MM.1S (cell line): ENCODE measurements at regions not wholly inside any gene's neighbourhood (a gene's known extent, or its start where the extent isn't known, plus 50 kb on each side); places are given as distances from the start of the nearest gene placed in this dataset.

Experiments used
- DNase-seq: peaks from one replicate; pipeline ENCODE4 v3.0.0-alpha.2; 2015
- H2AFZ ChIP-seq: fragments of 300-600 bp; sonication (generic); 2 replicates; pipeline ENCODE4 v1.6.0; 2016; ENCODE audit warnings: antibody characterized with exemption, low read length
- H3F3A ChIP-seq: fragments of 300-600 bp; sonication (generic); 2 replicates; pipeline ENCODE4 v1.6.1; 2016; ENCODE audit warnings: mild to moderate bottlenecking, antibody characterized with exemption, low read length, moderate library complexity, mixed read lengths; ENCODE audit not compliant: insufficient read depth
- H3K27ac ChIP-seq: fragments of 300-600 bp; sonication (generic); 2 replicates; pipeline ENCODE4 v1.5.1; 2016; ENCODE audit warnings: mild to moderate bottlenecking, low read length
- H3K27me3 ChIP-seq: fragments of 300-600 bp; sonication (generic); replicated peaks from 2 replicates; pipeline ENCODE4 v1.6.0; 2016; ENCODE audit warnings: low read length; ENCODE audit not compliant: insufficient read depth
- H3K36me3 ChIP-seq: fragments of 300-600 bp; sonication (generic); replicated peaks from 2 replicates; pipeline ENCODE4 v1.6.1; 2016; ENCODE audit warnings: mild to moderate bottlenecking, low read length, mixed read lengths; ENCODE audit not compliant: insufficient read depth
- H3K4me1 ChIP-seq: fragments of 300-600 bp; sonication (generic); 2 replicates; pipeline ENCODE4 v1.6.1; 2016; ENCODE audit warnings: low read length, mixed read lengths
- H3K4me2 ChIP-seq: fragments of 300-600 bp; sonication (generic); 2 replicates; pipeline ENCODE4 v1.6.0; 2016; ENCODE audit warnings: low read depth, low read length
- H3K4me3 ChIP-seq: fragments of 300-600 bp; sonication (generic); 2 replicates; pipeline ENCODE4 v1.5.1; 2016; ENCODE audit warnings: low read length, mixed read lengths
- H3K79me2 ChIP-seq: fragments of 300-600 bp; sonication (generic); 2 replicates; pipeline ENCODE4 v1.6.1; 2016; ENCODE audit warnings: mixed run types, low read length, mixed read lengths
- H3K9ac ChIP-seq: fragments of 300-600 bp; sonication (generic); 2 replicates; pipeline ENCODE4 v1.6.1; 2016; ENCODE audit warnings: low read length, mixed read lengths
- H3K9me2 ChIP-seq: fragments of 300-600 bp; sonication (generic); replicated peaks from 2 replicates; pipeline ENCODE4 v1.6.1; 2016; ENCODE audit warnings: mild to moderate bottlenecking, low read length, mixed read lengths; ENCODE audit not compliant: insufficient read depth
- H3K9me3 ChIP-seq: fragments of 300-600 bp; sonication (generic); replicated peaks from 2 replicates; pipeline ENCODE4 v1.6.1; 2016; ENCODE audit warnings: mild to moderate bottlenecking, low read length, mixed read lengths; ENCODE audit not compliant: insufficient read depth
- H4K20me1 ChIP-seq: fragments of 300-600 bp; sonication (generic); 2 replicates; pipeline ENCODE4 v1.6.1; 2016; ENCODE audit warnings: mild to moderate bottlenecking, low read length, moderate library complexity, mixed read lengths; ENCODE audit not compliant: insufficient read depth
- CTCF ChIP-seq: fragments of 300-600 bp; sonication (generic); IDR thresholded peaks from 2 replicates; pipeline ENCODE4 v1.5.1; 2016; ENCODE audit warnings: antibody characterized with exemption, low read length, mixed read lengths
- EZH2 ChIP-seq: fragments of 300-600 bp; sonication (generic); optimal IDR thresholded peaks from 2 replicates; pipeline ENCODE3; 2017; ENCODE audit warnings: low read depth, mild to moderate bottlenecking, antibody characterized with exemption, low read length, mixed read lengths
- EZH2phosphoT487 ChIP-seq: fragments of 300-600 bp; sonication (generic); IDR thresholded peaks from 2 replicates; pipeline ENCODE4 v1.6.1; 2018; ENCODE audit warnings: antibody characterized with exemption, low read length

GRCh38 chr20:59385480-59385879 lies 85.1 kb downstream of the EDN3 start:
- Histone ChIP-seq H3K9ac (no peak overlapping the region), H3K9me2 (no peaks in the 10 kb centered on the region), H3K4me2 (no peak overlapping the region), H3K27me3 (peaks cover 77% of the 10 kb centered on the region), H4K20me1 (no peaks in the 10 kb centered on the region), H3K79me2 (no peaks in the 10 kb centered on the region), H3K4me1 (no peaks in the 10 kb centered on the region), H3F3A (no peaks in the 10 kb centered on the region), H3K36me3 (no peaks in the 10 kb centered on the region), H3K27ac (no peak overlapping the region), H3K9me3 (no peaks in the 10 kb centered on the region), H3K4me3 (no peak overlapping the region), H2AFZ (no peak overlapping the region)
- no peak for TF ChIP-seq CTCF
- no peak for TF ChIP-seq EZH2phosphoT487
- no peak for TF ChIP-seq EZH2
- no peak for DNase-seq

GRCh38 chr20:59386809-59387208 lies 86.4 kb downstream of the EDN3 start:
- Histone ChIP-seq H3K9me3 (no peaks in the 10 kb centered on the region), H2AFZ (no peak overlapping the region), H3K36me3 (no peaks in the 10 kb centered on the region), H4K20me1 (no peaks in the 10 kb centered on the region), H3K9ac (no peak overlapping the region), H3K4me2 (no peak overlapping the region), H3K4me3 (no peak overlapping the region), H3K9me2 (no peaks in the 10 kb centered on the region), H3K27me3 (peaks cover 77% of the 10 kb centered on the region), H3K27ac (no peak overlapping the region), H3F3A (no peaks in the 10 kb centered on the region), H3K4me1 (no peaks in the 10 kb centered on the region), H3K79me2 (no peaks in the 10 kb centered on the region)
- TF ChIP-seq EZH2, result no peak
- no peak for TF ChIP-seq EZH2phosphoT487
- no peak for TF ChIP-seq CTCF
- DNase-seq, result no peak

GRCh38 chr20:59387891-59388290 lies 87.5 kb downstream of the EDN3 start:
- no peaks in the 10 kb centered on the region for H3K79me2 ChIP-seq
- no peaks in the 10 kb centered on the region for H3F3A ChIP-seq

More at GRCh38 chr20:59387891-59388290, 87.5 kb downstream of the EDN3 start:
- Histone ChIP-seq H3K4me1 (no peaks in the 10 kb centered on the region), H3K9me2 (no peaks in the 10 kb centered on the region), H3K36me3 (no peaks in the 10 kb centered on the region), H3K27me3 (peaks cover 76% of the 10 kb centered on the region), H3K4me3 (no peak overlapping the region), H2AFZ (no peak overlapping the region), H3K9me3 (no peaks in the 10 kb centered on the region), H3K9ac (no peak overlapping the region), H3K27ac (no peak overlapping the region), H4K20me1 (no peaks in the 10 kb centered on the region), H3K4me2 (no peak overlapping the region)
- DNase-seq, result no peak
- TF ChIP-seq EZH2, result no peak
- TF ChIP-seq CTCF, result no peak
- TF ChIP-seq EZH2phosphoT487, result no peak
